HEK293 (cell line): ENCODE measurements at regions not wholly inside any gene's neighbourhood (a gene's known extent, or its start where the extent isn't known, plus 50 kb on each side); places are given as distances from the start of the nearest gene placed in this dataset.

ENCODE experiments used
- CTCF ChIP-seq: fragments of 450-650 bp; formaldehyde crosslinking; IDR thresholded peaks from 2 replicates; pipeline ENCODE4 v1.5.1; 2016; ENCODE audit warnings: missing biosample characterization, missing genetic modification characterization
- YY1 ChIP-seq: fragments of 450-650 bp; formaldehyde crosslinking; IDR thresholded peaks from 2 replicates; pipeline ENCODE4 v1.5.1; 2018; ENCODE audit warnings: missing biosample characterization, missing genetic modification characterization
- ZBTB8A ChIP-seq: fragments of 450-650 bp; formaldehyde crosslinking; IDR thresholded peaks from 2 replicates; pipeline ENCODE4 v1.5.1; 2016; ENCODE audit warnings: missing biosample characterization, missing genetic modification characterization
- ZEB2 ChIP-seq: fragments of 450-650 bp; formaldehyde crosslinking; IDR thresholded peaks from 2 replicates; pipeline ENCODE4 v1.5.1; 2016; ENCODE audit warnings: missing biosample characterization, missing genetic modification characterization
- ZFP41 ChIP-seq: fragments of 450-650 bp; formaldehyde crosslinking; IDR thresholded peaks from 2 replicates; pipeline ENCODE4 v1.5.1; 2016; ENCODE audit warnings: missing biosample characterization, missing genetic modification characterization, borderline replicate concordance
- ZNF391 ChIP-seq: fragments of 450-650 bp; formaldehyde crosslinking; IDR thresholded peaks from 2 replicates; pipeline ENCODE4 v1.5.1; 2016; ENCODE audit warnings: low read depth, missing biosample characterization, missing genetic modification characterization, borderline replicate concordance
- ZNF629 ChIP-seq: fragments of 450-650 bp; formaldehyde crosslinking; IDR thresholded peaks from 2 replicates; pipeline ENCODE4 v1.5.1; 2017; ENCODE audit warnings: missing biosample characterization, missing genetic modification characterization
- ZNF654 ChIP-seq: fragments of 450-650 bp; formaldehyde crosslinking; IDR thresholded peaks from 2 replicates; pipeline ENCODE4 v1.5.1; 2016; ENCODE audit warnings: low read depth, missing biosample characterization, missing genetic modification characterization
- ZNF768 ChIP-seq: fragments of 450-650 bp; formaldehyde crosslinking; IDR thresholded peaks from 2 replicates; pipeline ENCODE4 v1.5.1; 2018; ENCODE audit warnings: missing biosample characterization, mild to moderate bottlenecking, missing genetic modification characterization
- ZSCAN5A ChIP-seq: fragments of 450-650 bp; formaldehyde crosslinking; IDR thresholded peaks from 2 replicates; pipeline ENCODE4 v1.5.1; 2016; ENCODE audit warnings: missing biosample characterization, missing genetic modification characterization
- TF ChIP-seq, protein P1 (sequence below): fragments of 450-650 bp; formaldehyde crosslinking; IDR thresholded peaks from 2 replicates; pipeline ENCODE4 v1.5.1; 2016; ENCODE audit warnings: missing biosample characterization, missing genetic modification characterization
- TF ChIP-seq, protein P2 (sequence below): fragments of 450-650 bp; formaldehyde crosslinking; IDR thresholded peaks from 2 replicates; pipeline ENCODE4 v1.5.1; 2016; ENCODE audit warnings: missing biosample characterization, missing genetic modification characterization

GRCh38 chr2:185145316-185146121, 547.2 kb downstream of the ZNF804A start:
- TF ChIP-seq CTCF (tag by site-specific recombination): no peak
- no peak for TF ChIP-seq ZEB2 (tag by site-specific recombination)
- TF ChIP-seq, protein P1, sequence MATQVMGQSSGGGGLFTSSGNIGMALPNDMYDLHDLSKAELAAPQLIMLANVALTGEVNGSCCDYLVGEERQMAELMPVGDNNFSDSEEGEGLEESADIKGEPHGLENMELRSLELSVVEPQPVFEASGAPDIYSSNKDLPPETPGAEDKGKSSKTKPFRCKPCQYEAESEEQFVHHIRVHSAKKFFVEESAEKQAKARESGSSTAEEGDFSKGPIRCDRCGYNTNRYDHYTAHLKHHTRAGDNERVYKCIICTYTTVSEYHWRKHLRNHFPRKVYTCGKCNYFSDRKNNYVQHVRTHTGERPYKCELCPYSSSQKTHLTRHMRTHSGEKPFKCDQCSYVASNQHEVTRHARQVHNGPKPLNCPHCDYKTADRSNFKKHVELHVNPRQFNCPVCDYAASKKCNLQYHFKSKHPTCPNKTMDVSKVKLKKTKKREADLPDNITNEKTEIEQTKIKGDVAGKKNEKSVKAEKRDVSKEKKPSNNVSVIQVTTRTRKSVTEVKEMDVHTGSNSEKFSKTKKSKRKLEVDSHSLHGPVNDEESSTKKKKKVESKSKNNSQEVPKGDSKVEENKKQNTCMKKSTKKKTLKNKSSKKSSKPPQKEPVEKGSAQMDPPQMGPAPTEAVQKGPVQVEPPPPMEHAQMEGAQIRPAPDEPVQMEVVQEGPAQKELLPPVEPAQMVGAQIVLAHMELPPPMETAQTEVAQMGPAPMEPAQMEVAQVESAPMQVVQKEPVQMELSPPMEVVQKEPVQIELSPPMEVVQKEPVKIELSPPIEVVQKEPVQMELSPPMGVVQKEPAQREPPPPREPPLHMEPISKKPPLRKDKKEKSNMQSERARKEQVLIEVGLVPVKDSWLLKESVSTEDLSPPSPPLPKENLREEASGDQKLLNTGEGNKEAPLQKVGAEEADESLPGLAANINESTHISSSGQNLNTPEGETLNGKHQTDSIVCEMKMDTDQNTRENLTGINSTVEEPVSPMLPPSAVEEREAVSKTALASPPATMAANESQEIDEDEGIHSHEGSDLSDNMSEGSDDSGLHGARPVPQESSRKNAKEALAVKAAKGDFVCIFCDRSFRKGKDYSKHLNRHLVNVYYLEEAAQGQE (tag by site-specific recombination): no peak
- TF ChIP-seq ZFP41 (tag by site-specific recombination): no peak
- TF ChIP-seq ZNF391 (tag by site-specific recombination): no peak
- TF ChIP-seq ZNF654: no peak
- no peak for TF ChIP-seq ZNF768 (tag by site-specific recombination)
- TF ChIP-seq, protein P2, sequence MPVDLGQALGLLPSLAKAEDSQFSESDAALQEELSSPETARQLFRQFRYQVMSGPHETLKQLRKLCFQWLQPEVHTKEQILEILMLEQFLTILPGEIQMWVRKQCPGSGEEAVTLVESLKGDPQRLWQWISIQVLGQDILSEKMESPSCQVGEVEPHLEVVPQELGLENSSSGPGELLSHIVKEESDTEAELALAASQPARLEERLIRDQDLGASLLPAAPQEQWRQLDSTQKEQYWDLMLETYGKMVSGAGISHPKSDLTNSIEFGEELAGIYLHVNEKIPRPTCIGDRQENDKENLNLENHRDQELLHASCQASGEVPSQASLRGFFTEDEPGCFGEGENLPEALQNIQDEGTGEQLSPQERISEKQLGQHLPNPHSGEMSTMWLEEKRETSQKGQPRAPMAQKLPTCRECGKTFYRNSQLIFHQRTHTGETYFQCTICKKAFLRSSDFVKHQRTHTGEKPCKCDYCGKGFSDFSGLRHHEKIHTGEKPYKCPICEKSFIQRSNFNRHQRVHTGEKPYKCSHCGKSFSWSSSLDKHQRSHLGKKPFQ: no peak
- TF ChIP-seq ZBTB8A (tag by site-specific recombination): no peak
- TF ChIP-seq ZSCAN5A (tag by site-specific recombination): no peak
- TF ChIP-seq ZNF629 (tag by site-specific recombination): no peak
- no peak for TF ChIP-seq YY1
